ENCODE measurements at regions not wholly inside any gene's neighbourhood (a gene's known extent, or its start where the extent isn't known, plus 50 kb on each side); places are given as distances from the start of the nearest gene placed in this dataset.
"Not testable (repeated sequence)": the region's sequence is repeated elsewhere in the genome, so short reads cannot be mapped to it uniquely, and the experiment has no call there.

GRCh38 chr12:85425926-85426325 lies 145.9 kb downstream of the ALX1 start:
- Histone ChIP-seq H3K27ac (no peak overlapping the region), H3K4me3 (no peak overlapping the region), H3K27me3 (replicated peaks; ENCODE audit: insufficient read depth) (peaks cover 44% of the 10 kb centered on the region), H3F3A (ENCODE audit: insufficient read depth) (no peaks in the 10 kb centered on the region), H3K4me2 (ENCODE audit: unreplicated experiment) (no peak overlapping the region), H4K20me1 (ENCODE audit: insufficient read depth) (no peaks in the 10 kb centered on the region), H3K9me3 (ENCODE audit: low read depth) (no peaks in the 10 kb centered on the region), H3K79me2 (ENCODE audit: insufficient read depth) (no peaks in the 10 kb centered on the region), H3K9ac (no peak overlapping the region), H3K9me2 (ENCODE audit: insufficient read depth) (no peaks in the 10 kb centered on the region), H3K4me1 (ENCODE audit: insufficient read depth) (no peaks in the 10 kb centered on the region), H2AFZ (no peak overlapping the region), H3K36me3 (ENCODE audit: low read depth) (no peaks in the 10 kb centered on the region)
- no peak for DNase-seq
- TF ChIP-seq EZH2 (IDR thresholded peaks at IDR 0.05; ENCODE audit: insufficient read depth, poor library complexity, severe bottlenecking), result no peak
- no peak for TF ChIP-seq EZH2phosphoT487 (IDR thresholded peaks at IDR 0.05; ENCODE audit: insufficient read depth, low read depth)
- whole genome bisulfite sequencing, 2 experiments (ENCODE audit: low coverage in 1 of 2, low lambda C conversion rate in 2 of 2, missing lambda C conversion rate in 2 of 2), result 25 to 39% methylated on average over 4 of the region's 4 CpGs
- in situ Hi-C loops (cut with MboI), result no loop called here

- H3K4me1 ChIP-seq (ENCODE audit: insufficient read depth); H3K9ac ChIP-seq; H3F3A ChIP-seq (ENCODE audit: insufficient read depth); DNase-seq; H4K20me1 ChIP-seq (ENCODE audit: insufficient read depth); H3K36me3 ChIP-seq (ENCODE audit: low read depth); H2AFZ ChIP-seq; in situ Hi-C loops (cut with MboI); H3K9me3 ChIP-seq (ENCODE audit: low read depth); H3K27me3 ChIP-seq (replicated peaks; ENCODE audit: insufficient read depth); H3K9me2 ChIP-seq (ENCODE audit: insufficient read depth); H3K27ac ChIP-seq; H3K4me2 ChIP-seq (ENCODE audit: unreplicated experiment); H3K4me3 ChIP-seq; H3K79me2 ChIP-seq (ENCODE audit: insufficient read depth): not testable (repeated sequence)
These were observed 153.1 kb downstream of the ALX1 start for GRCh38 chr12:85433148-85433547.

- Histone ChIP-seq H3K9me3 (ENCODE audit: low read depth) (no peaks in the 10 kb centered on the region), H3K36me3 (ENCODE audit: low read depth) (no peaks in the 10 kb centered on the region), H3F3A (ENCODE audit: insufficient read depth) (no peaks in the 10 kb centered on the region), H3K27ac (no peak overlapping the region), H3K9ac (no peak overlapping the region), H4K20me1 (ENCODE audit: insufficient read depth) (no peaks in the 10 kb centered on the region), H3K79me2 (ENCODE audit: insufficient read depth) (no peaks in the 10 kb centered on the region), H3K4me2 (ENCODE audit: unreplicated experiment) (no peak overlapping the region), H3K9me2 (ENCODE audit: insufficient read depth) (no peaks in the 10 kb centered on the region), H2AFZ (no peak overlapping the region), H3K4me1 (ENCODE audit: insufficient read depth) (no peaks in the 10 kb centered on the region), H3K4me3 (no peak overlapping the region), H3K27me3 (replicated peaks; ENCODE audit: insufficient read depth) (peaks cover 10% of the 10 kb centered on the region)
- in situ Hi-C loops (cut with MboI), result no loop called here
- no peak for TF ChIP-seq EZH2 (IDR thresholded peaks at IDR 0.05; ENCODE audit: insufficient read depth, poor library complexity, severe bottlenecking)
- no peak for TF ChIP-seq EZH2phosphoT487 (IDR thresholded peaks at IDR 0.05; ENCODE audit: insufficient read depth, low read depth)
- no peak for DNase-seq
- 82 to 92% methylated on average over 1 of the region's 1 CpG for WGBS, 2 experiments (ENCODE audit: low coverage in 1 of 2, low lambda C conversion rate in 2 of 2, missing lambda C conversion rate in 2 of 2)
These were observed 160.3 kb downstream of the ALX1 start for GRCh38 chr12:85440271-85440670.

- Histone ChIP-seq H2AFZ (no peak overlapping the region), H3K9ac (no peak overlapping the region), H3K9me3 (ENCODE audit: low read depth) (no peaks in the 10 kb centered on the region), H3K4me2 (ENCODE audit: unreplicated experiment) (no peak overlapping the region), H3K4me3 (no peak overlapping the region), H3K27ac (no peak overlapping the region), H3K36me3 (ENCODE audit: low read depth) (no peaks in the 10 kb centered on the region), H3K4me1 (ENCODE audit: insufficient read depth) (no peaks in the 10 kb centered on the region), H4K20me1 (ENCODE audit: insufficient read depth) (no peaks in the 10 kb centered on the region), H3K9me2 (ENCODE audit: insufficient read depth) (no peaks in the 10 kb centered on the region), H3K27me3 (replicated peaks; ENCODE audit: insufficient read depth) (peaks cover 13% of the 10 kb centered on the region), H3F3A (ENCODE audit: insufficient read depth) (no peaks in the 10 kb centered on the region), H3K79me2 (ENCODE audit: insufficient read depth) (no peaks in the 10 kb centered on the region)
- WGBS, 2 experiments (ENCODE audit: low coverage in 1 of 2, low lambda C conversion rate in 2 of 2, missing lambda C conversion rate in 2 of 2), result 26 to 39% methylated on average over 3 of the region's 3 CpGs
- TF ChIP-seq EZH2 (IDR thresholded peaks at IDR 0.05; ENCODE audit: insufficient read depth, poor library complexity, severe bottlenecking) (no peak), EZH2phosphoT487 (IDR thresholded peaks at IDR 0.05; ENCODE audit: insufficient read depth, low read depth) (no peak)
- in situ Hi-C loops (cut with MboI), result no loop called here
- DNase-seq, result no peak
These were observed 161.0 kb downstream of the ALX1 start for GRCh38 chr12:85441025-85441424.

- 80 to 85% methylated on average over 1 of the region's 1 CpG for WGBS, 2 experiments (ENCODE audit: low coverage in 1 of 2, low lambda C conversion rate in 2 of 2, missing lambda C conversion rate in 2 of 2)
- H2AFZ ChIP-seq, result no peak overlapping the region
- H4K20me1 ChIP-seq (ENCODE audit: insufficient read depth), result no peaks in the 10 kb centered on the region
- DNase-seq, result peak; percentile 32
- no peaks in the 10 kb centered on the region for H3K79me2 ChIP-seq (ENCODE audit: insufficient read depth)
- no peaks in the 10 kb centered on the region for H3K4me1 ChIP-seq (ENCODE audit: insufficient read depth)
- no peak overlapping the region for H3K4me2 ChIP-seq (ENCODE audit: unreplicated experiment)
- in situ Hi-C loops (cut with MboI), result no loop called here
- H3K27ac ChIP-seq, result no peak overlapping the region
- no peaks in the 10 kb centered on the region for H3K36me3 ChIP-seq (ENCODE audit: low read depth)
- H3K9ac ChIP-seq, result no peak overlapping the region
- TF ChIP-seq EZH2phosphoT487 (IDR thresholded peaks at IDR 0.05; ENCODE audit: insufficient read depth, low read depth) (no peak), EZH2 (IDR thresholded peaks at IDR 0.05; ENCODE audit: insufficient read depth, poor library complexity, severe bottlenecking) (no peak)
- no peaks in the 10 kb centered on the region for H3K9me2 ChIP-seq (ENCODE audit: insufficient read depth)
- no peaks in the 10 kb centered on the region for H3K9me3 ChIP-seq (ENCODE audit: low read depth)
- H3K27me3 ChIP-seq (replicated peaks; ENCODE audit: insufficient read depth), result peaks cover 21% of the 10 kb centered on the region
- H3K4me3 ChIP-seq, result no peak overlapping the region
- no peaks in the 10 kb centered on the region for H3F3A ChIP-seq (ENCODE audit: insufficient read depth)
These were observed 161.7 kb downstream of the ALX1 start for GRCh38 chr12:85441741-85442140.

Measured in GM23248 (cell line).